ENCODE measurements at regions not wholly inside any gene's neighbourhood (a gene's known extent, or its start where the extent isn't known, plus 50 kb on each side); places are given as distances from the start of the nearest gene placed in this dataset.

DNA sequence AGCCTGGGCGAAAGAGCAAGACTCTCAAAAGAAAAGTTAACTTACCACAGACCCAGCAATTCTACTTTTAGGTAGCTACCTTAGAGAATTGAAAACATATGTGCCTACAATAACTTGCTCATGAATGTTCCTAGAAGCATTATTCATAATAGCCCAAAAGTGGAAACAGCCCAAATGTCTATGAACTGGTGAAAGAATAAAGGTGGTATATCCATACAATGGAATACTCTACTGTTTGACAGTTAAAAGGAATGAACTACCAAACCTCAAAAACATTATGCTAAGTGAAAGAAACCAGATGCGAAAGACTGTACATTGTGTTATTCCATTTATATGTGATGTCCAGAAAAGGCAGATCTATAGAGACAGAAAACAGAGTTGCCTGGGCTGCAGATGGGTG, 131.4 kb downstream of the UCHL1 start:
- Histone ChIP-seq H3K27ac (ENCODE audit: low read depth, low read length) (no peak overlapping the region), H4K5ac (ENCODE audit: insufficient read length, low read depth, low read length) (no peak overlapping the region), H3K4me1 (replicated peaks in 1 of 4; ENCODE audit: control insufficient read depth in 3 of 4, insufficient read depth in 4 of 4, low read length in 3 of 4) (no peaks in the 10 kb centered on the region; a peak in 1 of 7 replicates), H3K14ac (ENCODE audit: insufficient read length) (no peak overlapping the region), H3K4me3 (ENCODE audit: extremely low read depth in 1 of 4, insufficient read depth in 2 of 4, low read depth in 3 of 4, low read length in 4 of 4) (no peak overlapping the region), H3K23ac (ENCODE audit: insufficient read length) (no peak overlapping the region), H3K4ac (replicated peaks; ENCODE audit: insufficient read length, low read depth, low read length) (no peak overlapping the region), H2BK20ac (ENCODE audit: low read length) (no peak overlapping the region), H2AFZ (ENCODE audit: low read length) (no peak overlapping the region), H3K9ac (replicated peaks in 1 of 4; ENCODE audit: extremely low read depth in 1 of 4, low read depth in 3 of 4, low read length in 3 of 4) (no peak overlapping the region), H3K36me3 (ENCODE audit: control insufficient read depth in 2 of 4, insufficient read depth in 4 of 4, low read length in 3 of 4) (no peaks in the 10 kb centered on the region), H2BK15ac (ENCODE audit: low read length) (no peak overlapping the region), H3K18ac (ENCODE audit: extremely low read depth, low read length) (no peak overlapping the region), H3K56ac (replicated peaks; ENCODE audit: insufficient read length, low read depth, low read length) (no peak overlapping the region), H4K91ac (replicated peaks; ENCODE audit: insufficient read length, low read length) (no peak overlapping the region), H3K9me3 (ENCODE audit: insufficient read depth in 2 of 2, low read depth in 1 of 2, low read length in 1 of 2) (no peaks in the 10 kb centered on the region), H3K23me2 (ENCODE audit: low read depth, low read length) (no peaks in the 10 kb centered on the region), H2AK5ac (ENCODE audit: low read depth, low read length) (no peak overlapping the region), H2BK5ac (ENCODE audit: low read depth, low read length) (no peak overlapping the region), H3K4me2 (ENCODE audit: insufficient read depth in 1 of 2, low read depth in 2 of 2, low read length in 2 of 2) (no peak overlapping the region), H2BK120ac (replicated peaks; ENCODE audit: low read depth, low read length) (no peak overlapping the region), H4K20me1 (replicated peaks in 1 of 2; ENCODE audit: control insufficient read depth in 1 of 2, insufficient read depth in 2 of 2, low read length in 2 of 2) (no peaks in the 10 kb centered on the region), H4K8ac (ENCODE audit: extremely low read depth, insufficient read depth, low read length) (no peak overlapping the region), H3K27me3 (replicated peaks in 1 of 4; ENCODE audit: control insufficient read depth in 3 of 4, extremely low read depth in 1 of 4, insufficient read depth in 3 of 4, low read length in 3 of 4) (no peaks in the 10 kb centered on the region), H2BK12ac (ENCODE audit: low read depth, low read length) (no peak overlapping the region), H3K79me1 (ENCODE audit: low read depth, low read length) (no peaks in the 10 kb centered on the region), H3K79me2 (ENCODE audit: control insufficient read depth in 1 of 2, insufficient read depth in 2 of 2, low read length in 2 of 2) (no peaks in the 10 kb centered on the region)
- ChIA-PET POLR2A (ENCODE audit: partially characterized antibody) (no interaction called here), CTCF (ENCODE audit: partially characterized antibody) (no interaction called here)
- TF ChIP-seq ZNF274 (IDR thresholded peaks at IDR 0.05; ENCODE audit: borderline replicate concordance, extremely low read depth, low read length), result no peak
- FAIRE-seq (no peak), DNase-seq (ENCODE audit: low read depth in 1 of 2, low spot score in 2 of 2) (no peak)
- 92% methylated on average over 2 of the region's 2 CpGs; no CpG with 5 or more reads in 1 of the 2 experiments for WGBS, 2 experiments (ENCODE audit: extremely low coverage in 1 of 2, insufficient coverage in 1 of 2, insufficient read length in 1 of 2, insufficient replicate concordance in 2 of 2, low coverage in 1 of 2, low lambda C conversion rate in 2 of 2, missing lambda C conversion rate in 1 of 2)
